ENCODE measurements at regions not wholly inside any gene's neighbourhood (a gene's known extent, or its start where the extent isn't known, plus 50 kb on each side); places are given as distances from the start of the nearest gene placed in this dataset.

GRCh38 chr1:209319057-209319432 lies 264.5 kb upstream of the CAMK1G start:
- TF ChIP-seq TAF1 (IDR thresholded peaks at IDR 0.05; ENCODE audit: borderline replicate concordance, insufficient read depth, low read length), result no peak
- TF ChIP-seq FOXP2 (optimal IDR thresholded peaks at IDR 0.05; ENCODE audit: borderline replicate concordance, extremely low read depth, extremely low read length, insufficient read depth), result no peak
- TF ChIP-seq REST (IDR thresholded peaks at IDR 0.05; ENCODE audit: insufficient read depth in 1 of 2, low read depth in 2 of 2, low read length in 2 of 2), result no peak
- no peak for TF ChIP-seq POLR2AphosphoS5 (IDR thresholded peaks at IDR 0.05; ENCODE audit: low read depth, low read length)
- no peak for TF ChIP-seq SIN3A (IDR thresholded peaks at IDR 0.05; ENCODE audit: borderline replicate concordance, insufficient read depth, low read length)

Data from PFSK-1 (cell line).